Suprapubic skin (tissue), 4 donors: ENCODE measurements at regions not wholly inside any gene's neighbourhood (a gene's known extent, or its start where the extent isn't known, plus 50 kb on each side); places are given as distances from the start of the nearest gene placed in this dataset.

Experiments
- CTCF ChIP-seq, 2 donors: fragments of 200-600 bp in 1 of 2; fragments of 450-650 bp in 1 of 2; sonication (generic) in 1 of 2; IDR thresholded peaks; one replicate each; pipeline ENCODE4 v1.5.1; 2016 to 2019; ENCODE audit warnings: antibody characterized with exemption in 2 of 2, mild to moderate bottlenecking in 1 of 2, moderate library complexity in 1 of 2
- POLR2A ChIP-seq, 2 donors: fragments of 450-650 bp; IDR thresholded peaks; one replicate each; pipeline ENCODE4 v1.6.1; 2017; ENCODE audit warnings: antibody characterized with exemption in 2 of 2, mild to moderate bottlenecking in 2 of 2, moderate library complexity in 2 of 2
- POLR2AphosphoS5 ChIP-seq, 3 donors: sonication (generic); formaldehyde crosslinking; IDR thresholded peaks; one replicate each; pipeline ENCODE4 v1.6.1; 2017; ENCODE audit warnings: antibody characterized with exemption in 3 of 3

- no peak for TF ChIP-seq POLR2A (IDR thresholded peaks at IDR 0.05)
- no peak for TF ChIP-seq POLR2AphosphoS5 (IDR thresholded peaks at IDR 0.05)
- no peak for TF ChIP-seq CTCF (IDR thresholded peaks at IDR 0.05)
Measured at GRCh38 chr16:13561291-13562070, 358.5 kb upstream of the ERCC4 start.
